ENCODE measurements at regions not wholly inside any gene's neighbourhood (a gene's known extent, or its start where the extent isn't known, plus 50 kb on each side); places are given as distances from the start of the nearest gene placed in this dataset.
"Not testable (repeated sequence)": the region's sequence is repeated elsewhere in the genome, so short reads cannot be mapped to it uniquely, and the experiment has no call there.

DNA sequence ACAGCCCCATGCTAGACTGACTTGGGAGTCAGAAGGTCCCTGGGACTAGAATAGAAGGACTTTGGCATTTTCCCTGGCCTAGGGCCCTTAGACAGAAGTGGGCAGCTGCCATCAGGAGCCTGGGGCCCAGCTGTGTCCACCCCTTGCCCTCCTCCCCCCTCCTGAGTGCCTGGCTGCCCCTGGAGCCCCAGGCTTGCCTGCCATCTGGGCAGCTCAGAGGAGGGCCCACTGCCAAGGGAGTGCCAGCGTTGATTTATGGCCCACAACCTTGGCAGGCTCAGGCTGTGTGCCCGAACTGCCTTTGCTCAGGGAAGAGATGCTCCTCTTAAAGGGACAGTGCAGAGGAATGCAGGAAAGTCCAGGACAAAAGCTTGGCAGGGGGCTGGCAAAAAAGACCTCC is 439.1 kb downstream of the SPATA31A7 start:
- ATAC-seq; DNase-seq; intact Hi-C loops (cut with DNase I, micrococcal nuclease): not testable (repeated sequence)

DNA sequence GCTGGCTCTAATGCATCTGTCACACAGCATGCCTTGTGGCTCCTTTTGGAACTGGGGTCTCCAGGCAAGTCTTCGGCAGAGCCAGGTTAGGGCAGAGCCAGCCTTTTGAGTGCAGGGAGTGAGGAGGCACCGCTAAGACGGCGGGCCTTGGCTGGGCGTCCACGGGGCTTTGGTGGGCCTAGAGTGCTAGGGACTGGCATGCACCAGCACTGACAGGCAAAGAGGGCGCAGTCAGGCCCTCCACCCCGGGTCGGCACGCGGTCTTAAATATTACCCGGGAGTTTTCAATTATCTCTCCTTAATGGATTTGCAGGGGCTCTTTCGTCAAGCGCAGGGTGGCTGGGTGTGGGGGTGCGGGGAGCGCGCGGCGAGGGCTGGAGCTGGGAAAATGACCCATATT is 444.4 kb downstream of the SPATA31A7 start:
- ATAC-seq (no peak), DNase-seq (no peak)
- intact Hi-C loops (cut with DNase I, micrococcal nuclease), result no loop called here

DNA sequence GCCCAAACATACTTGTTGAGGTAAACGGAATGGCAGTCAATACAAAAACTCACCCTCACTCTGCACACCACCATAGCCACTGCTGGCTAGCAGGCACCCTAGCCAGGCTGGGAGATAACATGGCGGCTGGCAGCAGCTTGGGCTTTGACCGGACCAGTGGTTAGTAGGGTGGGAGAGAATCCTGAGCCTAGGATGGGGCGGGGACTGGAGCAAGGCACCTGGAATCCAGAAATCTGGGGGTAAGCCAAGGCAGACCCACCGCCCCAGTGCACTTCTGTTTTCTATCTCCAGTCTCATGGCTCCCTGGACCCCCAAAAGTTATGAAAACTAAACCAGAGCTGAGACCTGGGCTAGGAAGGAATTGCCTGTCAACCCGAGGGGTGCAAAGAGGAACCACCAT is 474.4 kb downstream of the SPATA31A7 start:
- intact Hi-C loops (cut with DNase I, micrococcal nuclease); DNase-seq; ATAC-seq: not testable (repeated sequence)

DNA sequence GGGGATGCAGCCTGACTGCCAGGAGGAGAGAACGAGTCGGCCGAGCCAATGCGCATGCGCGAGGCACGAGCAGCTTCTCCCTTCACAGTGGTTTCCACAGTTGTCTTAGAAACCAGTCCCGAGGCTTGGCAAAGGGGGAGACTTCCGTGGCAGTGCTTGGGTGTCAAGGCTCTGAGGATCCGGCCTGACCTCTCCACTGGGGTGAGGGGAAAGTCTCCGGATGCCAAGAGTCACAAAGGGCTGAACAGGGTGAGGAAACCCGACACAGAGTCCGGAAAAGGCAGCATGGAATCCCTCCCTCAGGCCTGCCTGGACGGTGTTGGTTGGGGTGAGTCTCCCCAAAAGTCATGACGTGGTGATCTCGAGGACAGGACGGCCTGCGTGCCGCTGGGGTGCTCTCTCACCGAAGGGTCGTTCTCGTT is 475.5 kb downstream of the SPATA31A7 start:
- no peak for DNase-seq
- intact Hi-C loops (cut with DNase I, micrococcal nuclease), result no loop called here
- no peak for ATAC-seq

DNA sequence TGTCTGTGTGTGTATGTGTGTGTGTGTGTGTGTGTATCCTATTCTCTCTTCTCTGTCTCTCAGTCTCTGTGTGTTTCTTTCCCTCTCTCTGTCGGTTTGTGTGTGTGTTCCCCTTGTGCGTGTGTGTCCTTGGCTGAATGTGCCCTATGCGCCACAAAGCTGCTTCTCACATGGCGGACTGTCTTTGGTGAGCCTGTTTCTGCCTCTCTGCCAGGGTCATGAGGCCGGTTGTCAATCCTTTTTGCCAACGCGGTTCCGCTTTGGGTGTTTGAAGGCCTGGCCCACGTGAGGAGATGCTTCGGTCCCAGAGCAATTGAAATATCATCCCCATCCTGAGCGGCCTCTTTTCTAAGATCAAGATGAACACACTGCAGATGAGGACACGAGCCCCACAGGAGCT is 476.0 kb downstream of the SPATA31A7 start:
- intact Hi-C loops (cut with DNase I, micrococcal nuclease), result no loop called here
- ATAC-seq (no peak), DNase-seq (peak in 1 of 2 donors; percentile 14)

DNA sequence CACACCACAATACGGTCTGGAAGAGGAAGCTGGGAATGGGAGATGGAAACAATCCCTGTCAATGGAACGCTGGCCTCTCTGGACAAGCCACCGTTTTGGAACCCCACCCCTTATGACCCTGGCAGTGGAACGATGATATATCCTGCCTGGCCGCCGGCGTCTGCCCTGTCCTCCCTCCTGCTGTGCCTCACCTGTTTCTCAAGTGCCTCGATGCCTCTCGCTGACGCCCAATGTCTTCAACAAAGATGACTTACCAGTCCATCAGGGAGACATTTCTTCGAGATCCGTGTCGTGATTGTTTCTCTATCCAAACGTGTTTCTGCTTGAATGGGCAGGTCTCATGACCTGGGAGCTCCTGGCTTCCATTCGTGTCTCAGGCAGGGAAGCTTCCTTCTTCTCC is 476.5 kb downstream of the SPATA31A7 start:
- no peak for ATAC-seq
- intact Hi-C loops (cut with DNase I, micrococcal nuclease), result no loop called here
- DNase-seq, result no peak

DNA sequence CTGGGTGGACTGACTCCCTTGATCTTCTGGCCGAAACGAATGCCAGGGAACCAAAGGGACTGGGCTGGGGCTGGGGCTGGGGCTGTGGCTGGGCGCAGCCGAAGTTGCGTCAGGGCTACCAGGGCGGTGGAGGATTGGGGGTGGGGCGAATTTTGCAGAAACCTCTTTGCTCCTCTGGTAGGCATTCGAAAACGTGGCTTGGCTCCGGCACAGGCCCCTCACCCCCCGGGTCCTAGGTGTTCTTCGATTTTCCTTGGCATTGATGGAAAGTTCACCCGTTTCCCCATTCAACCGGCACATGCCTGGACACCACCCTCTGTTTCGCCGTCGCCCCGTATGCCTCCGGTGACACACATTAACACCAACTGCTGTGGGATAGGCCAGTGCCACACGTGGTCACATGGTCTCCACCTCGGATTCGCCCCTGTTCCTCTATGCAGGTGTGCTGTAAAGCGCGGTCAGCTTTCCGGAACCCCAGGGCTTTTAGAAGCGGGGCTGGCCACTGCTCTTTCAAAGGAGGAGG is 477.1 kb downstream of the SPATA31A7 start:
- no peak for DNase-seq

DNA sequence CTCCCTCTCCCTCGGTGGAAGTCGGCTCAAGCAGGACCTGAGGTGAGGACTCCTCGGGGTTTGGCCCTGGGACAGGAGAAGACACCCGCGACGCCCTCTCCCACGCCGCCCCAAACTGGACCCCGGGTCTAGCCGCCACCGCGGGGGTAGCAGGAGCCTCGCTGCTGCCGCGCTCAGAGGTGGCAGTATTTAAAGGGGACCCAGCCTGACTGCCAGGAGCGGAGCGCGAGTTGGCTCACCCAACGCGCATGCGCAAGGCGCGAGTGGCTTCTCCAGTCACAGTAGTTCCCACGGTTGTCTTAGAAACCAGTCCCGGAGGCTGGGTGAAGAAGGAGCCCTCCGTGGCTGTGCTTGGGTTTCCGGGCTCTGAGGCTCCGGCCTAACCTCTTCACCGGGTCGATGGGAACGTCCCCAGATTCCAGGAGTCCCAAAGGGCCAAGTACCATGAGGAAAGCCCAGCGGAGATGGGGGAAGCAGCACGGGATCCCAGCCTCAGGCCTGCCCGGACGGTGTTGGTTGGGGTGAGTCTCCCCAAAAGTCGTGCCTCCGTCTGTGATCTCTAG is 477.8 kb downstream of the SPATA31A7 start:
- DNase-seq, result no peak
- no peak for ATAC-seq
- intact Hi-C loops (cut with DNase I, micrococcal nuclease), result no loop called here

More for the DNA sequence above, 477.1 kb downstream of the SPATA31A7 start:
- intact Hi-C loops (cut with DNase I, micrococcal nuclease), result no loop called here
- ATAC-seq, result no peak

DNA sequence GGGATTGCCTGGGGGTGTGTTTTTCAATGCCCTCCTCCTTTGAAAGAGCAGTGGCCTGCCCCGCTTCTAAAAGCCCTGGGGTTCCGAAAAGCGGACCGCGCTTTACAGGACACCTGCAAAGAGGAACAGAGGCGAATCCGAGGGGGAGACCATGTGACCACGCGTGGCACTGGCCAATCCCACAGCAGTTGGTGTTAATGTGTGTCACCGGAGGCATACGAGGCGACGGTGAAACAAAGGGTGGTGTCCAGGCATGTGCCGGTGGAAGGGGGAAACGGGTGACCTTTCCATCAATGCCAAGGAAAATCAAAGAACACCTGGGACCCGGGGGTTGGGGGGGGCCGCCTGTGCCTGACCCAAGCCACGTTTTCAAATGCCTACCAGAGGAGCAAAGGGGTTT is 478.4 kb downstream of the SPATA31A7 start:
- ATAC-seq; intact Hi-C loops (cut with DNase I, micrococcal nuclease); DNase-seq: not testable (repeated sequence)

DNA sequence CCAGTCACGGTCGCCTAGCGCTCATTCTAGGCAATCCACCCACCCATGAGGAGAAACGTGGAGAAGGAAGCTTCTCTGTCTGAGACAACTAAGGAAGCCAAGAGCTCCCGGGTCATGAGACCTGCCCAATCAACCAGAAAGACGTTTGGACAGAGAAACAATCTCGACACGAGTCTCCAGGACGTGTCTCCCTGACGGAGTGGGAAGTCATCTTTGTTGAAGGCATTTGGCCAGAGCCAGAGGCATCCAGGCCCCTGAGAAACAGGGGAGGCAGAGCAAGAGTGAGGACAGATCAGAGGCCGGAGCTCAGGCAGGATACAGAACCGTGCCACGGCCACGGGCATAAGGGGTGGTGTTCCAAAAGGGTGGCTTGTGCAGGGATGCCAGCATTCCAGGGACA is 479.0 kb downstream of the SPATA31A7 start:
- no peak for ATAC-seq
- intact Hi-C loops (cut with DNase I, micrococcal nuclease), result no loop called here
- no peak for DNase-seq

DNA sequence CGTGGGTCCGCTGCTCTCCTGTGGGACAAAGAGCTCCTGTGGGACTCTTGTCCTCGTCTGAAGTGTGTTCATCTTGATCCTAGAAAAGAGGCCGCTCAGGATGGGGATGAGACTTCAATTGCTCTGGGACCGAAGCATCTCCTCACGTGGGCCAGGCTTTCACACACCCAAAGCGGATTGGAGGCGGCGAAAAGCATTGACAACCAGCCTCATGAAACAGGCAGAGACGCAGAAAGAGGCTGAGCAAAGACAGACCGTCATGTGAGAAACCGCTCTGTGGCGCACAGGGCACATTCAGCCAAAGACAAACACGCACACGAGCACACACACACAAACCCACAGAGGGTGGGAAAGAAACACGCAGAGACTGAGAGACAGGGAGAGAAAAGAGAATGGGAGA is 479.5 kb downstream of the SPATA31A7 start:
- DNase-seq (no peak), ATAC-seq (no peak)
- intact Hi-C loops (cut with DNase I, micrococcal nuclease), result no loop called here

DNA sequence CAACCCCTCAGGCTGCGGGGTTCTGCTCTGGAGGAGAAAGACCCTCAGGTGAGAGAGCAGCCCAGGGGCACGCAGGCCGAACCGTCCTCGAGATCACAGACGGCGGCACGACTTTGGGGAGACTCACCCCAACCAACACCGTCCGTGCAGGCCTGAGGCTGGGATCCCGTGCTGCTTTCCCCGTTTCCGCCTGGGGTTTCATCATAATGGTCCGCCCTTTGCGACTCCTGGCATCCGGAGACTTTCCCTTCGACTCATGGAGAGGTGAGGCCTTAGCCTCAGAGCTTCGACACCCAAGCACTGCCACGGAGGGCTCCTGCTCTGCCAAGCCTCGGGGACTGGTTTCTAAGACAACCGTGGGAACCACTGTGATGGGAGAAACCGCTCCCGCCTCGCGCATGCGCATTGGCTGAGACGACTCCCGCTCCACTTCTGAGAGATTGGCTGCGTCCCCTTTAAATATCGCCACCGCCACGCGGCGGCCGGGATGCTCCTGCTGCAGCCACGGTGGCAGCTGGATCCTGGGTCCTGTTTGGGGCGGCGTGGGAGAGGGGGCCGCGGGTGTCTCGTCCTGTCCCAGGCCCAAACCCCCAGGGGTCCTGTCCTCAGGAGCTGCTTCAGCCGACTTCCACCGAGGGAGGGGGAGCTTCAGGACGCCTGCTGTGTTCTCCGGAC is 480.1 kb downstream of the SPATA31A7 start:
- intact Hi-C loops (cut with DNase I, micrococcal nuclease); DNase-seq; ATAC-seq: not testable (repeated sequence)

DNA sequence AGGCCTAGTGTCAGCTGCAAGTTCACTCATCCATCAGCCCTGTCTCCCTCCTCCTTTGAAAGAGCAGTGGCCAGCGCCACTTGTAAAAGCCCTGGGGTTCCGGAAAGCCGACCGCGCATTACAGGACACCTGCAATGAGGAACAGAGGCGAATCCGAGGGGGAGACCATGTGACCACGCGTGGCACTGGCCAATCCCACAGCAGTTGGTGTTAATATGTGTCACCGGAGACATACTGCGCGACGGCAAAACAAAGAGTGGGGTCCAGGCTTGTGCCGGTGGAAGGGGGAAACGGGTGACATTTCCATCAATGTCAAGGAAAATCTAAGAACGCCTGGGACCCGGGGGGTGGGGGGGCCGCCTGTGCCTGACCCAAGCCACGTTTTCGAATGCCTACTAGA is 480.8 kb downstream of the SPATA31A7 start:
- intact Hi-C loops (cut with DNase I, micrococcal nuclease), result no loop called here
- no peak for DNase-seq

DNA sequence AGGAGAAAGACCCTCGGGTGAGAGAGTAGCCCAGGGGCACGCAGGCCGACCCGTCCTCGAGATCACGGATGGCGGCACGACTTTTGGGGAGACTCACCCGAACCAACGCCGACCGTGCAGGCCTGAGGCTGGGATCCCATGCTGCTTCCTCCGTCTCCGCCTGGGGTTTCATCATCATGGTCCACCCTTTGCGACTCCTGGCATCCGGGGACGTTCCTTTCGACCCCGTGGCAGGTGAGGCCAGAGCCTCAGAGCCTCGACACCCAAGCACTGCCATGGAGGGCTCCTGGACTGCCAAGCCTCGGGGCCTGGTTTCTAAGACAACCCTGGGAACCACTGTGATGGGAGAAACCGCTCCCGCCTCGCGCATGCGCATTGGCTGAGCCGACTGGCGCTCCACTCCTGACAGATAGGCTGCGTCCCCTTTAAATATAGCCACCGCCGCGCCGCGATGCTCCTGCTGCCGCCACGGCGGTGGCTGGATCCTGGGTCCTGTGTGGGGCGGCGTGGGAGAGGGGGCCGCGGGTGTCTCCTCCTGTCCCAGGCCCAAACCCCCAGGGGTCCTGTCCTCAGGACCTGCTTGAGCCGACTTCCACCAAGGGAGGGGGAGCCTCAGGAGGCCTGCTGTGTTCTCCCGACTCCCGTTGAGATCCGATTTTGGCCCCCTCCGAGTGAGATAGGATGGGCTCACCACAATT is 481.6 kb downstream of the SPATA31A7 start:
- intact Hi-C loops (cut with DNase I, micrococcal nuclease), result no loop called here
- DNase-seq (no peak), ATAC-seq (no peak)

More for the DNA sequence above, 480.8 kb downstream of the SPATA31A7 start:
- no peak for ATAC-seq

DNA sequence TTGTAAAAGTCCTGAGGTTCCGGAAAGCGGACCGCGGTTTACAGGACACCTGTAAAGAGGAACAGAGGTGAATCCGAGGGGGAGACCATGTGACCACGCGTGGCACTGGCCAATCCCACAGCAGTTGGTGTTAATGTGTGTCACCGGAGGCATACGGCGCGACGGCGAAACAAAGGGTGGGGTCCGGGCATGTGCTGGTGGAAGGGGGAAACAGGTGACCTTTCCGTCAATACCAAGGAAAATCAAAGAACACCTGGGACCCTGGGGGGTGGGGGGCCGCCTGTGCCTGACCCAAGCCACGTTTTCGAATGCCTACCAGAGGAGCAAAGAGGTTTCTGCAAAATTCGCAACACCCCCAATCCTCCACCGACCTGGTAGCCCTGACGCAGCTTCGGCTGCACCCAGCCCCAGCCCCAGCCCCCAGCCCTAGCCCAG is 482.3 kb downstream of the SPATA31A7 start:
- DNase-seq; ATAC-seq; intact Hi-C loops (cut with DNase I, micrococcal nuclease): not testable (repeated sequence)

DNA sequence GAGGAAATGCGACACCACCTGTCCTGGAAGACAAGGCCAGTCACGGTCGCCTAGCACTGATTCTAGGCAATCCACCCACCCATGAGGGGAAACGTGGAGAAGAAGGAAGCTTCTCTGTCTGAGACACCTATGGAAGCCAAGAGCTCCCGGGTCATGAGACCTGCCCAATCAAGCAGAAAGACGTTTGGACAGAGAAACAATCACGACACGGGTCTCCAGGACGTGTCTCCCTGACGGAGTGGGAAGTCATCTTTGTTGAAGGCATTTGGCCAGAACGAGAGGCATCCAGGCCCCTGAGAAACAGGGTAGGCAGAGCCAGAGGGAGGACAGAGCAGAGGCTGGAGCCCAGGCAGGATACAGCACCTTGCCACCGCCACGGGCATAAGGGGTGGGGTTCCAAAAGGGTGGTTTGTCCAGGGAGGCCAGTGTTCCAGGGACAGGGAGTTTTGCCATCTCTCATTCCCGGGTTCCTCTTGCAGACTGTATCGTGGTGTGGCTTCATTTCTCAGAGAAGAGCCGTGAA is 482.9 kb downstream of the SPATA31A7 start:
- ATAC-seq; DNase-seq; intact Hi-C loops (cut with DNase I, micrococcal nuclease): not testable (repeated sequence)

DNA sequence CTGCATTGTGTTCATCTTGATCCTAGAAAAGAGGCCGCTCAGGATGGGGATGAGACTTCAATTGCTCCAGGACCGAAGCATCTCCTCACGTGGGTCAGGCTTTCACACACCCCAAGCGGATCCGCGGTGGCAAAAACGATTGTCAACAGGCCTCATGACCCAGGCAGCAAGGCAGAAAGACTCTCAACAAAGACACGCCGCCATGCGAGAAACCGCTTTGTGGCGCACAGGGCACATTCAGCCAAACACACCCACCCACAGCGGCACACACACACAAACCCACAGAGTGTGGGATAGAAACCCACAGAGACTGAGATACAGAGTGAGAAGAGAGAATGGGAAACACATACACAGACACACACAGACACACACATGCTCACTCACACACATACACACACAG is 483.4 kb downstream of the SPATA31A7 start:
- intact Hi-C loops (cut with DNase I, micrococcal nuclease), result no loop called here
- ATAC-seq (no peak), DNase-seq (no peak)

DNA sequence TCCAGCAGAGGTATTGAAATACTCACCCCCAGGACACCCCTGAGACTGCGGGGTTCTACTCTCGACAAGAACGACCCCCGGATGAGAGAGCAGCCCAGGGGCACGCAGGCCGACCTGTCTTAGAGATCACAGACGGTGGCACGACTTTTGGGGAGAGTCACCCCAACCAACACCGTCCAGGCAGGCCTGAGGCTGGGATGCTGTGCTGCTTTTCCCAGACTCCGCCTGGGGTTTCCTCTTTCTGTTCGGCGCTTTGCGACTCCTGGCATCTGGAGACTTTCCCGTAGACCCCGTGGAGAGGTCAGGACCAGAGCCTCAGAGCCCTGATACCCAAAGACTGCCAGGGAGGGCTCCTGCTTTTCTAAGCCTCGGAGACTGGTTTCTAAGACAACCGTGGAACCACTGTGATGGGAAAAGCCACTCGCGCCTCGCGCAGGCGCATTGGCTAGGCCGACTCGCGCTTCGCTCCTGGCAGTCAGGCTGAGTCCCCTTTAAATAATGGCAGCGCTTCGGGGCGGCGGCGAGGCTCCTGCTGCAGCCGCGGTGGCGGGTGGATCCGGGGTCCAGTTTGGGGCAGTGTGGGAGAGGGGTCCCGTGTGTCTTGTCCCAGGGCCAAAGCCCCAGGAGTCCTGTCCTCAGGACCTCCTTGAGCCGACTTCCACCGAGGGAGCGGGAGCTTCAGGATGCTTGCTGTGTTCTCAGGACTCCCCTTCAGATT is 484.0 kb downstream of the SPATA31A7 start:
- DNase-seq, result no peak
- intact Hi-C loops (cut with DNase I, micrococcal nuclease), result no loop called here
- ATAC-seq, result no peak

DNA sequence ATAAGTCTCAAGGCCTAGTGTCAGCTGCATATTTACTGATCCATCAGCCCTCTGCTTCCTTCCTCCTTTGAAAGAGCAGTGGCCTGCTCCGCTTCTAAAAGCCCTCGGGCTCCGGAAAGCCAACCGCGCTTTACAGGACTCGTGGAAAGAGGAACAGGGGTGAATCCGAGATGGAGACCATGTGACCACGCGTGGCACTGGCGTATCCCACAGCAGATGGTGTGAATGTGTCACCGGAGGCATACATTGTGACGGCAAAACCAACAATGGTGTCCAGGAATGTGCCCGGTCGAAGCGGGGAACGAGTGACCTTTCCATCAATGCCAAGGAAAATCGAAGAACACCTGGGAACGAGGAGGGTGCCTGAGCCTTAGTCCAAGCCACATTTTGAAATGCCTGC is 484.6 kb downstream of the SPATA31A7 start:
- no peak for ATAC-seq
- intact Hi-C loops (cut with DNase I, micrococcal nuclease), result no loop called here
- no peak for DNase-seq
